ENCODE measurements at regions not wholly inside any gene's neighbourhood (a gene's known extent, or its start where the extent isn't known, plus 50 kb on each side); places are given as distances from the start of the nearest gene placed in this dataset.

DNA sequence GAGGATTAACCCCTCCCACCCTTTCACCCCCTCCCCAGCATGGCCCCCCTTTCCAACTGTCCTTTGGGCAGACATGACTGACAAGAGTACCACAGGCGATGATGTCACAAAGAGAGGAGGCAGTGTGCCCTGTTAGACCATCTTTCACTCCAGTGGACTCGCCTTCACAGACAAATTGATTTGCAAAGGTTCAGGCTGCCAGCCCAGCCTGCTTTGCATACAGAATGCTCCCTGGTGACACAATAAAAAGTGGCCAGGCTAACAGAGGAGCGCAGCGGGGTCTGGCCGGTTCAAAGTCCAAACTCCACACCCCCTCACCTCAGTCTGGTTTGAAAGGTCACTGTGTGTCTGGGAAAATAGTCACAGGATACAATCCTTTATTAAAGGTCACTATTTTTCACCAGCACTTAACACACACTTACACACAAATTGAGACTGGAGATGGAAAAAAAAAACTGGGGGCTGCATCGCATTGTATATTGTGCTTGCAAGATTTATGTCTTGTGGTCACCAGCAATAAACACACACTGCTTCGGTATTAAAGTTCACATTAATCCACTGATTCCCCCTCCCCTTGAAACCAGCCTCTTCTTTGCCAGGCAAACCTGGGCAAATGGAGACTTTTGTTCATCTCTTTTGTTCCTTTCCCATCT, 236.9 kb downstream of the BCL11A start:
- H3K4me3 ChIP-seq = no peak overlapping the region
- no peaks in the 10 kb centered on the region for H3K4me1 ChIP-seq
- TF ChIP-seq CTCF (IDR thresholded peaks at IDR 0.05) = no peak
- no peak for TF ChIP-seq POLR2A (IDR thresholded peaks at IDR 0.05)
- no peaks in the 10 kb centered on the region for H3K27me3 ChIP-seq
- H3K36me3 ChIP-seq = no peaks in the 10 kb centered on the region
- H3K27ac ChIP-seq = no peak overlapping the region
- no peak for DNase-seq
- H3K9me3 ChIP-seq = no peaks in the 10 kb centered on the region
- intact Hi-C loops (cut with DNase I; ENCODE audit: low total_unique reads) = no loop called here

GRCh38 chr2:60313470-60314172, 239.8 kb downstream of the BCL11A start:
- intact Hi-C loops (cut with DNase I; ENCODE audit: low total_unique reads) = no loop called here
- H3K27me3 ChIP-seq = no peaks in the 10 kb centered on the region
- H3K36me3 ChIP-seq = no peaks in the 10 kb centered on the region
- no peak for DNase-seq
- peaks cover 0 to 3% of the 10 kb centered on the region in 2 donors for H3K4me1 ChIP-seq
- TF ChIP-seq CTCF (IDR thresholded peaks at IDR 0.05) = no peak
- no peak for TF ChIP-seq POLR2A (IDR thresholded peaks at IDR 0.05)
- H3K27ac ChIP-seq = no peak overlapping the region
- H3K9me3 ChIP-seq = no peaks in the 10 kb centered on the region
- no peak overlapping the region for H3K4me3 ChIP-seq

GRCh38 chr2:60312618-60313017, 240.8 kb downstream of the BCL11A start:
- no peaks in the 10 kb centered on the region for H3K27me3 ChIP-seq
- H3K4me1 ChIP-seq = peaks cover 0 to 3% of the 10 kb centered on the region in 2 donors
- DNase-seq = no peak
- H3K27ac ChIP-seq = no peak overlapping the region
- no peaks in the 10 kb centered on the region for H3K36me3 ChIP-seq
- H3K4me3 ChIP-seq = no peak overlapping the region
- no peak for TF ChIP-seq POLR2A (IDR thresholded peaks at IDR 0.05)
- TF ChIP-seq CTCF (IDR thresholded peaks at IDR 0.05) = no peak
- intact Hi-C loops (cut with DNase I; ENCODE audit: low total_unique reads) = no loop called here
- H3K9me3 ChIP-seq = no peaks in the 10 kb centered on the region

- no peak for TF ChIP-seq CTCF (IDR thresholded peaks at IDR 0.05)
- no peak for TF ChIP-seq POLR2A (IDR thresholded peaks at IDR 0.05)
- Histone ChIP-seq H3K27ac (no peak overlapping the region), H3K36me3 (no peaks in the 10 kb centered on the region), H3K27me3 (no peaks in the 10 kb centered on the region), H3K4me3 (no peak overlapping the region), H3K4me1 (peaks cover 0 to 3% of the 10 kb centered on the region in 2 donors), H3K9me3 (no peaks in the 10 kb centered on the region)
- no peak for DNase-seq
- intact Hi-C loops (cut with DNase I; ENCODE audit: low total_unique reads) = no loop called here
These were observed 241.9 kb downstream of the BCL11A start for GRCh38 chr2:60311524-60311923.

DNA sequence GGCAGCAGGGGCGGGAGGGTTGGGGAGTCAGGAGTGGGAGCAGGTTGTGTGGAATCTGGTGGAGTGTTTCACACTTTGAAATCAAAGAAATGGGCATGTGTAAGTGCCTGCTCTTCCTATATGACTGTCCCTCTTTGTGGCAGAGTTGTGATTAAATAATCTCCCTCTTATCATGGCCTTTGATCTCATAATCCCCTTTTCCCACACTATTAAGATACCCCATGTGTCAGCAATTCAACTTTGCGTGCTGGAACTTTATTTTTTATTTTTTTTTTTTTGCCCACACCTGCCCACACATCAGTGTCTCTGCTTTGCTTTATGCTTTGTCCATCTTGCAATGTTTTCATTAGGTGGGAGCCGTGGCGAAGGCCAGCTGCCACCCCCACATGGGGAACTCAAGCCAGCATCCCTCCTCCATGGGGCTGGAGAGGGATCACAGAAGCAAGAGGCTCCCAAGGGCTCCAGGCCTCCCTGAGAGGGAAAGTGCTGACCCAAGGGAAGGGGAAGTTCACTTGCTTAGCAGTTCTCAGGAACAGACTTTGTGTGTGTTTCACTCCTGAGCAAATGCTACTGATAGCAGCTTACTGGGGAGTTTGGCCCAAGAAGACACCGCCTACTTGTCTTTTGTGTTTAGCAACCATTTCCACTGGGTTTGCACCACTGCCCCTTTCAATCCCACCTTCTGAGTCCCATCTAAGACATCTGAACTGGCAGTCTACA, 243.4 kb downstream of the BCL11A start:
- Histone ChIP-seq H3K9me3 (no peaks in the 10 kb centered on the region), H3K4me3 (no peak overlapping the region), H3K27ac (no peak overlapping the region), H3K27me3 (no peaks in the 10 kb centered on the region), H3K36me3 (no peaks in the 10 kb centered on the region), H3K4me1 (peaks cover 0 to 3% of the 10 kb centered on the region in 2 donors)
- DNase-seq = no peak
- intact Hi-C loops (cut with DNase I; ENCODE audit: low total_unique reads) = no loop called here
- TF ChIP-seq CTCF (IDR thresholded peaks at IDR 0.05) = no peak
- no peak for TF ChIP-seq POLR2A (IDR thresholded peaks at IDR 0.05)
